GM12872 (cell line): ENCODE measurements at regions not wholly inside any gene's neighbourhood (a gene's known extent, or its start where the extent isn't known, plus 50 kb on each side); places are given as distances from the start of the nearest gene placed in this dataset.

Experiments used
- TF ChIP-seq, protein P1 (sequence below): IDR thresholded peaks from 3 replicates; pipeline ENCODE4 v1.5.1; 2011; ENCODE audit warnings: low read depth, mild to moderate bottlenecking, low read length, moderate library complexity; ENCODE audit not compliant: insufficient read depth

DNA sequence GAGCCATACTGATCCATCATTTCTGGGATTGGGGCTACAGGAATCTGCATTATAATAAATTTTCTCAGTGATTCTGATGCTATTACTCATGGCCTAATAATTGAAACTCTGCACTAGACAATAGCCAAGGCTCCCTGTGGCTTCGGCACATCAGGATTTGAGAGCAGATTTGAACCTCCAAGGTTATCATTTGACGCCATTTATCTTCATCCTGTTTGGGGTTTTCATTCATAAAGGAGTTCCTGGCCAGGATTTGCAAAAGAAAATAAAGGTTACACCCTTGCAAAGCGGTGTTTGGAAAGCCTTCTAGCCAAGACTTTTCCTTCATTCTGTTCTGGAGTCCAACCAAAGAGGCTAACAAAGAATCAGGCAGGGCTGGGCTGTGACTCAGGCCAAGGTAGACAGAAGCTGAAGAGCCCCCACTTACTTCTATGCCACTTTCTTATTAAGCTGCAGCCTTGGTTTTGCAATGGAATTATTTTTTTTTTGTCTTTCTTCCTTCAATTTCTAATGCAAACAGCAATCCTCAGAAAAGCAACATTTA, 330.1 kb downstream of the DHX35 start:
- TF ChIP-seq, protein P1, sequence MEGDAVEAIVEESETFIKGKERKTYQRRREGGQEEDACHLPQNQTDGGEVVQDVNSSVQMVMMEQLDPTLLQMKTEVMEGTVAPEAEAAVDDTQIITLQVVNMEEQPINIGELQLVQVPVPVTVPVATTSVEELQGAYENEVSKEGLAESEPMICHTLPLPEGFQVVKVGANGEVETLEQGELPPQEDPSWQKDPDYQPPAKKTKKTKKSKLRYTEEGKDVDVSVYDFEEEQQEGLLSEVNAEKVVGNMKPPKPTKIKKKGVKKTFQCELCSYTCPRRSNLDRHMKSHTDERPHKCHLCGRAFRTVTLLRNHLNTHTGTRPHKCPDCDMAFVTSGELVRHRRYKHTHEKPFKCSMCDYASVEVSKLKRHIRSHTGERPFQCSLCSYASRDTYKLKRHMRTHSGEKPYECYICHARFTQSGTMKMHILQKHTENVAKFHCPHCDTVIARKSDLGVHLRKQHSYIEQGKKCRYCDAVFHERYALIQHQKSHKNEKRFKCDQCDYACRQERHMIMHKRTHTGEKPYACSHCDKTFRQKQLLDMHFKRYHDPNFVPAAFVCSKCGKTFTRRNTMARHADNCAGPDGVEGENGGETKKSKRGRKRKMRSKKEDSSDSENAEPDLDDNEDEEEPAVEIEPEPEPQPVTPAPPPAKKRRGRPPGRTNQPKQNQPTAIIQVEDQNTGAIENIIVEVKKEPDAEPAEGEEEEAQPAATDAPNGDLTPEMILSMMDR, result no peak

DNA sequence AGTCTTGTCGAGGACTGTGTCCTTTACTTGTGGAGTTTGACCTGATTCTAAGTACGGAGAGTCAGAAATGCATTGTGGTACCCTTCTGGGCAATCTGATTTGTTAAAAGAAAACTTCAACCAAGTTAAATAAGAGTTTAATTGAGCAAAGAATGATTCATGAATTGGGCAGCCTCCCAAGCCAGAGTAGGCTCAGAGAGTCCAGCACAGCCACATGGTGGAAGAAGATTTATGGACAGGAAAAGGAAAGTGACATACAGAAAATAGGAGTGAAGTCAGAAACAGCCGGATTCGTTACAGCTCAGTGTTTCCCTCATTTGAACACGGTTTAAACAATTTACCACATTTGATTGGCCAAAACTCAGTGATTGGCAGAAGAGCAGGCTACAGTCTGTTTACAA, 329.2 kb downstream of the DHX35 start:
- TF ChIP-seq, protein P1, result no peak

DNA sequence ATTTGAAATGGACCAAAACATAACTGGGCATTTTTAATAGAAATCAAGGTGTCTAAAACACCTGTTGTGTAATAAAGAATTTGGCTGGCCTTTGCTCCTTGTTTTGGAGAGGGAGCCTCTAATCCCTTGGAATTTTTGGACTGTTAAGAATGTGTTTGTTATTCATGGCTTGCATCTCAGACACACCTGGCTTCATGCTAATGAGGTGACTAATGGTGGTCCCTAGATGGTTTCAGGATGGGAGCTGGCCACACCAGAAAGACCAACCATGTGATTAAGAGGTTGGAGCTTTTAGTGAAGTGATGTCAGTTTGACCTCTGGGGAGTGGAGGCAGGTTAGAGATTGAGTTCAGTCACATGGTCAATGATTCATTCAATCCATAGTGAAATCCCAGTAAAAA, 328.4 kb downstream of the DHX35 start:
- TF ChIP-seq, protein P1, result no peak

DNA sequence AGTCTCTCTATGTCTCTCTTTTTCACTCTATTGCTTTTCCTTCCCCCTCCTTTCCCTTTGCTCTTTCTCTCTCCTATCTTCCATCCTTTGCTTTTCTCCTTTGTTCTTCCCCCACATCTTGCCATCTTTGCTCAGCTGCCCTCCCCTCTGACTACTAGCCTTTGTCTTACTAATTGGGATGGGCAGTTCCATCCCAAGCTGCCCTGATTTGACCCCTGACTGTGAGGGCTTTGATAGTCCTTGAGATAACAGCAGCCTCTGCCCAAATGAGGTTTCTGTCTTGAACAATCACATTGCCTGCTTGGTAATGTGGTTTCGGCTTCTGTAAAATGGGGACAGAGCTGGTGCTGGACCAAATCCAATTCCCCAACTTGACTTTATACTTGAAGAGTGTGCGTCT, 327.7 kb downstream of the DHX35 start:
- TF ChIP-seq, protein P1, result no peak

DNA sequence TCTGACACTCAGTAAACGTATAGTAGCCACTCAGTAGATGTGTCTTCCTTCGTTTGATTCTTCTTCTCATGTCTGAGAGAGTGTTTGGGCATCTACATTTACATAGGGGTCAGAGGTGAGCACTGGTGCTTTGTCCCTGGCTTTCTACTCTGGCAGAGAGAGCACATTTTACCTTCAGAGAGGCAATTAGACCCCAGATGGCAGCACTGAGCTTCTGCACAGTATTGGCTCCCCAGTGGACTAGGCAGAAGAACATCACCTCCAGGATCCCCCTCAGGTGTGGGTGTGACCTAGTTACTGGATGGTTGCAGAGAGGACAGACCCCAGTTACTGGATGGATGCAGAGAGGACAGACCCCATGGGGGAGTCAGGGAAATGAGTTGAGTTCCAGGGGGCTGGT, 327.2 kb downstream of the DHX35 start:
- TF ChIP-seq, protein P1, result peak; percentile 63

DNA sequence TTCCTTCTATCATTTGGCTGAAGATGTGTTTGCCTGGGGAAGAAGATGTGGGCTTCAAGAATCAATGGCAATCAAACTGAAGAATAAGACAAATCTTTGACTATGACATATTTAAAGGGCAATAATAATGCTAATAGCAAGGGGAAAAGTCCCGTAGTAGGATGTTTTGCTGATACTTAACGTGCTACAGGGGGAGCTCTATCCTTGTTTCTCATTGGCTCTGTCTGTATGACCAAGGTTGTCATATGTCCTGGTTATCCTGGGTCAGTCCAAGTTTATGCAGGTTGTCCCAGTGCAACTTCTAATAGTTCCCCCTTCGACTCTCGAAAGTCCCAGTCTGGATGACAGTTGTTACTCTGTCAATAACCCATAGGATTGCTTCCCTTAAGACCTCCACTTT, 321.3 kb downstream of the DHX35 start:
- TF ChIP-seq, protein P1, result no peak

DNA sequence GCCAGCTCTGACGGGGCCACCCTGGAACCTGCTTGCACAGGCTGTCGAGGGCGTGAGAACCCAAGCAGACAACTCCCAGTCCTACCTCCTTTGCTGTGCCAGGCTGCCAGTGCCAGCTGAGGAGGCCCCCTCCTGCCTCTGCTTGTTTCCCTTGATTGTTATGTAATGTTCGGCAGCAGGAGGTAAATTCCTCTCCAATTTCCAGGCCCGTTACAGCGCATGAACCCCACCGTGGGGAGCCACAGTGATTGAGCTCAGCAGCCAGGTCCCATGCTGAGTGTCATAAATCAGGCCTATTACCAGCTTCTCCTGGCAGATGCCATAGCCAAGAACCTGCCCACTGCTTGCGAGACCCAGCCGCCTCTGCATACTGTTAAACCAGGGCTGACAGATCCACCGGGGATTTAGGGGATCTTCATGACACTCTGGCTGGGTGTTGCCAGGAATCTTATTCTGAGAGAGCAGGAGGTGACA, 320.5 kb downstream of the DHX35 start:
- TF ChIP-seq, protein P1, result no peak
